Urinary bladder (tissue), 3 donors: ENCODE measurements at regions not wholly inside any gene's neighbourhood (a gene's known extent, or its start where the extent isn't known, plus 50 kb on each side); places are given as distances from the start of the nearest gene placed in this dataset.

Experiments used
- DNase-seq: peaks from one replicate; pipeline ENCODE4 v3.0.0-alpha.2; 2015; ENCODE audit errors: extremely low spot score
- H3K27ac ChIP-seq: one replicate; pipeline ENCODE4 v1.5.1; 2013; ENCODE audit warnings: low read depth, mild to moderate bottlenecking, moderate library complexity
- H3K36me3 ChIP-seq: one replicate; pipeline ENCODE4 v1.6.1; 2013; ENCODE audit warnings: mild to moderate bottlenecking, moderate library complexity; ENCODE audit not compliant: insufficient read depth
- H3K4me1 ChIP-seq: one replicate; pipeline ENCODE4 v1.6.1; 2013; ENCODE audit warnings: mild to moderate bottlenecking, moderate library complexity; ENCODE audit not compliant: insufficient read depth
- H3K4me3 ChIP-seq: one replicate; pipeline ENCODE4 v1.5.1; 2013; ENCODE audit warnings: low read depth, low read length
- whole genome bisulfite sequencing: extraction: QIAGEN DNeasy Blood & Tissue Kit; methylation state at CpG from one replicate; pipeline ENCODE4 v1.1.7; 2013; 5-methylcytosine and 5-hydroxymethylcytosine counted together
- donor health status: healthy with polysubstance abuse.
- donor health status: healthy.

DNA sequence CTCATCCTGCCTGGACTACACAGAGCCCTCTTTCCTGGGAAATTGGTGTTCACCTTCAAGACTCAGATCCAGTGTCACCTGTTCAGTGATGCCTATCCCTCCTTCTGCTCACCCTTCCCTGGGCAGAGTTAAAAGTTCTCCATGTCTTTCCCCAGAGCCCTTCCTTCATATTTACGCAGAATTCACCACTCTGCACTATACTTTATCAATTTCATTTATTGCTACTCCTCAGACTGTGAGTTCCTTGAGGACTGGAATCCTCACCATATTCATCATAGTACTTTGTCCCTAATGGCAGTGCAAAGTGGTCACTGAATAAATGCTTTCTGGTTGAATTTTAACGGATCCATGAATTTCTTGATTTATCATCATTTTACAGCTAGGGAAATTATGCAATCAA, 300.0 kb downstream of the CHRM3 start:
- no peaks in the 10 kb centered on the region for H3K36me3 ChIP-seq
- 92% methylated on average over 2 of the region's 2 CpGs for WGBS

DNA sequence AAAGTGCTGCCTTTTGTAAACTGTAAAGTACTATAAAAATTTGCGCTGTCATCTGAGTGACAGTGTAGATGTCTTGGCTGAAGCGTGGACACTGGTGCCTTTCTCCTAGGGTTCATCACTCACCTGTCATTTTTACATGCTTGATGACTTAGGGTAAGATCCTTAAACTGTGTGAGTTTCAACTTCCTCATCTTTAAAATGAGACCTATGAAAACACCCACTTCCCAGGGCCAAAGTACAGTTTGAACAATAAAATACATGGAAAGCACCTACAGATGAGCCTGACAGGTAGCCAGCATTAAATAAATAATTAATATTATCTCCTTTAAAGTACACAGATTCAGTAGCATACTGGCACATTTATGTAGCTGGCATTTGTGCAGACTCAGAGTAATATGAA, 309.9 kb downstream of the CHRM3 start:
- WGBS = 87% methylated on average over 2 of the region's 2 CpGs
- H3K4me3 ChIP-seq = no peak overlapping the region
- H3K36me3 ChIP-seq = no peaks in the 10 kb centered on the region
- no peak for DNase-seq
- H3K27ac ChIP-seq = no peak overlapping the region
- H3K4me1 ChIP-seq = no peaks in the 10 kb centered on the region

More for the DNA sequence above, 300.0 kb downstream of the CHRM3 start:
- Histone ChIP-seq H3K4me1 (no peaks in the 10 kb centered on the region), H3K4me3 (no peak overlapping the region), H3K27ac (no peak overlapping the region)
- no peak for DNase-seq

DNA sequence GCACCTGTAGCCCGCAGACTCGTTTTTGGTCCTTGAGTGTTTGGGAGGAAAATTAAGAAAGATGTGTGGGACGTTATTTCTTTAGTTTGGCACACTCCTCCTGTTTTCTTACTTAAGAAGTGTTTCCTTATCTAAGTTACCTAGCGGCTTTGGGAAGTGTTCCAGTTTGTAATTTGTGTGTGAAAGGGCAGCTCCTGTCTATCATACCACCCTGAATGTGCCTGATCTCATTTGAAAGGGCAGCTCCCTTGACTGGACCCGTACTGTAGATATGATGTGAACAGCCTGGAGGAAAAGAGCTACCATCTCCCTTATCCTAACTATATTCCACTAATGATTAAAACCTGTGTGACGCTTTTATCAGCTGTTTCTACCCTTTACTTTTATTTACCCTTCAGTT, 314.3 kb downstream of the CHRM3 start:
- Histone ChIP-seq H3K4me1 (no peaks in the 10 kb centered on the region), H3K27ac (no peak overlapping the region), H3K36me3 (no peaks in the 10 kb centered on the region), H3K4me3 (no peak overlapping the region)
- 86% methylated on average over 6 of the region's 6 CpGs for WGBS
- DNase-seq = no peak

DNA sequence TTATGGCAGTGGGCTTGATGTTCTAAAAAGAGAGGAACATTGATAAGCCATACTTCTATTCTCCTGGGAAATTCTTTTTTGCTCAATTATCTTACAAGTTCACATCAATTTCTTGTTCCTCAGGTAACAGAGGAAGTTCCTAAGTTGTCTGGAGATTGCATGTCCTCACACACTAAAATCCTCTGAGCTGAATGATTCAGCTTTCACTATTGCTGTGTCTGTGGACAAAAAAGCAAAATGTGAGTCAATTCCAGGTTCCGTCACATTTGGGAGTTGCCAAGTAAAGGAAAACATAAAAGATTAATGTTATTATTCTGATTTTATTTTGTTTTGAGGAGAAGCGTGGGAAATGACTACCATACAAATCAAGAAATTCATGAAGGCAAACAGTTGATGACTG, 316.7 kb downstream of the CHRM3 start:
- WGBS = 89% methylated on average over 2 of the region's 2 CpGs
- no peak for DNase-seq
- H3K4me3 ChIP-seq = no peak overlapping the region

DNA sequence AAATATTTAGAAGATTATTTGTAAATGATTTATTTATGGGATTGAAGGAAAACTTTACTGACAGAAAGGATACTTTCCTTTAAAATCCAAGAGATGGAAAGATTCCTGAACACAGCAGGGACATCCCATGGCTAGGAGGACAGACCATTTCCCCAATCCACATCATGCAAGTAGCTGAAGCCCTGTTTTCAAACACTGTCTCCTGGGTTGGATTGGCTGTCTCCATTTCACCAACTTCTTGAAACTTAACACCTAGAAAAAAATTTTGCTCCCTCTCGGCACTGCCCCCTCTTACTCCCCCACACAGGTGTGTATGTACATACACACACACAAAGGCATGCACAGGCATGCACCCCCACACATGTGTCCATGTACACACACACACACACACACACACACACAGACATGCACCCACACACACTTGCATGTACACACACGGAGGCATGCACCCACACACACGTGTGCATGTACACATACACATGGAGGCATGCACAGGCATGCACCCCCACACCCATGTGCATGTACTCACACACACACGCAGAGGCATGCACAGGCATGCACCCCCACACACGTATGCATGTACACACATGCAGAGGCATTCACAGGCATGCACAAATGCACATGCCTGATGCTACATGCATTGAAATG, 320.0 kb downstream of the CHRM3 start:
- no peak overlapping the region for H3K4me3 ChIP-seq
- no peaks in the 10 kb centered on the region for H3K36me3 ChIP-seq
- no peak overlapping the region for H3K27ac ChIP-seq
- no peak for DNase-seq
- WGBS = 92% methylated on average over 5 of the region's 5 CpGs
- no peaks in the 10 kb centered on the region for H3K4me1 ChIP-seq

More for the DNA sequence above, 316.7 kb downstream of the CHRM3 start:
- no peaks in the 10 kb centered on the region for H3K4me1 ChIP-seq
- no peak overlapping the region for H3K27ac ChIP-seq
- H3K36me3 ChIP-seq = no peaks in the 10 kb centered on the region

DNA sequence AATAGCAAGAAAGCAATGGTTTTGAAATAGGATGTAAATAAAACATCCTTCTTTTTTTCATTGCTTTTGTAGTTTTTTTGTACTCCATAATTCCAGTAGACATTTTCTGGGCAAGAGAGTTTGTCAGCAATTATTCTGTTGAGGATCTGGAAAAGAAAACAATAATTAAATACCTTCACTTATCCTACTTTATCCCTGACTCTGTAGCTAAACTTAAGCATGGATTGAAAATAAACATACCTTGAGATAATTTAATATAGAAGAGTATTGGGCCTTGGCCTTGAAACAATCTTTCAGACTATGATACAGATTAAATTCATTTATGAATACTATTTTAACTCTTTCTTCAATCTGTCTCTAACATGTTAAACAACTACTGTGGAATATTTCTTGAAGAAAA, 321.2 kb downstream of the CHRM3 start:
- H3K36me3 ChIP-seq = no peaks in the 10 kb centered on the region
- no peak overlapping the region for H3K4me3 ChIP-seq
- H3K27ac ChIP-seq = no peak overlapping the region
- H3K4me1 ChIP-seq = no peaks in the 10 kb centered on the region
- DNase-seq = no peak

DNA sequence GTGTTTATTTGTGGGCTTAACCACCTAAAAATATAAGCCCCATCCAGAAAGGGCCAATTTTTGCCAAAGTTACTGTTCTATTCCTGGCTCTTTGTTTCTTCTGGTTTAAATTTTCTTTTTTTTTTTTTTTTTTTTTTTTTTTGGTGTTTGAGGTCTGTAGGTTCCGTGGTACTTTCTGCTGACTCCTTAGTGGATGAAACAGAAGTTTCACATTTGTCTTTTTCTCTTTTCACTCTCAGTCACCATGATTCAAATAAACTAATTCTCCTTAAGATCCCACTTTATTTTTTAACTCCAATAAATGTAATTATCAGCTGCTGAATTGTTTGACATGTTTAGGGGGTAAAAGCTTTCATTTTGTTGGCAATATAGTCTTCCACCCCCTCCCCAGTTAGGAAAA, 322.3 kb downstream of the CHRM3 start:
- DNase-seq = no peak
- no peak overlapping the region for H3K27ac ChIP-seq
- WGBS = 94% methylated on average over 1 of the region's 1 CpG

DNA sequence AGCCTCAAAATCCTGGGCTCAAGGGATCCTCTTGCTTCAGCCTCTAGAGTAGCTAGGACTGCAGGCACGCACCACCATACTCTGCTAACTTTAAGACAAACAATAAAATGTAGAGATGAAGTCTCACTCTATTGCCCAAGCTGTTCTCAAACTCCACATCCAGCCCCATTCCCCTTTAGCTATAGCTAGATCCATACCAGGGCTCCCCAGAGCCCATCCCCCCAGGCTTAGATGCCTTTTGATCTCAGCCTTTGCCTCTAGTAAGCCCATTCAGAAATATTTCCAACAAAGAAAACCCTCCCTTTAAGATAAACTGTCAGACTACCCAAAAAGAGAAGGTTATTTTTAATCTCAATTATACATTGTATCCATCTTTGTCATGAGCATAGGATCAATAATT, 325.4 kb downstream of the CHRM3 start:
- 100% methylated on average over 1 of the region's 1 CpG for WGBS
- Histone ChIP-seq H3K36me3 (no peaks in the 10 kb centered on the region), H3K4me3 (no peak overlapping the region), H3K4me1 (no peaks in the 10 kb centered on the region), H3K27ac (no peak overlapping the region)
- no peak for DNase-seq

More for the DNA sequence above, 322.3 kb downstream of the CHRM3 start:
- H3K4me1 ChIP-seq = no peaks in the 10 kb centered on the region
- no peak overlapping the region for H3K4me3 ChIP-seq
- no peaks in the 10 kb centered on the region for H3K36me3 ChIP-seq

DNA sequence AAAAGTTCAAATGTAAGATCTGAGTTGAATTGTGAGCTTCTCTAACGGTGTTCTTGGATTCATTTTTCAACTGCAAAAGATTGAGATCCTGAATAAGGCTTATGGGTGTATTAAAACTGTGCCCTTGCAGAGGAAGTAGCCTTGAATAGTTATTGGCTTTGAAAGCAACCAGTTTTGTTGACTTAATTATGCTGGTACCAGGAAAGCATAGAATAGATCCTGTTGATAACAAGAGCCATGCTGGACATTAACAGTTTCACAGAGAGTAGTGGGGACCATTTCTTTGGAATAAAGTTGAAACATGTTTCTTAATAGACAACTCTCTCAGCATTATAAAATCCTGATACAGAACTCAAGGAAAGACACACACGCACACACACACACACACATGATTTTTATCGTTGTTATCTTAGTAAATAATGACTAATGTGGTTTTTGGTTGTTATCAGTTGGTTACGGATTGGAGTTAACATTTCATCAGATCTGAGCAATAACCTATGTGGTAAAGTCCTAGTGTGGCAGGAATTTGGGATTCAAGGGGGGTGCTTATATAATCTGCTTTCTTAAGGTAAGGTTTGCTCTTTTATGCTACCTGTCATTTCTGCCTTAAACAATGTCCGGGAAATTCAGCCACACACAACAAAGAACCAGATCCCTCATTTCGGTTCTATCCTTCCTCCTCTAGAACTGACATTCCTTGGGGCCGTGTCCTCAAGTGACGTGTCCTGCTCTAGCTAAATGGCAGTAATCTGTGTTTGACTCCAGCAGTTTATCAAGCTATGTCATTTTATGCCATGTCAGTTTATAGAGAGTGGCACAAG, 330.9 kb downstream of the CHRM3 start:
- H3K4me3 ChIP-seq = no peak overlapping the region
- H3K27ac ChIP-seq = no peak overlapping the region
- H3K4me1 ChIP-seq = no peaks in the 10 kb centered on the region
- no peaks in the 10 kb centered on the region for H3K36me3 ChIP-seq
- DNase-seq = no peak
- WGBS = 59% methylated on average over 8 of the region's 8 CpGs

DNA sequence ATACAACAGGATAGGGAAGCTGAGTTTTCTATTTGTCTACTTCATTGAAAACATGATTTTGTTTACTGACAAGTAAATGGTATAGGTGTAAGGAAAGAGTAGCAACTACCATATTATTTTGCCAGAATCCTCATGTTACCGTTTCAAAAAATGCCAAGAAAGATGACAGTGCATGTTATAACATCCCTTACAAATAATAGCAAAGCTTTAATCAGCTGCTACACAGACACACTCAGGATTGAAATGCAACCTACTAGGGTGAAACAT, 331.5 kb downstream of the CHRM3 start:
- Histone ChIP-seq H3K4me1 (no peaks in the 10 kb centered on the region), H3K4me3 (no peak overlapping the region), H3K36me3 (no peaks in the 10 kb centered on the region), H3K27ac (no peak overlapping the region)
- DNase-seq = no peak
- WGBS = 57% methylated on average over 1 of the region's 1 CpG

DNA sequence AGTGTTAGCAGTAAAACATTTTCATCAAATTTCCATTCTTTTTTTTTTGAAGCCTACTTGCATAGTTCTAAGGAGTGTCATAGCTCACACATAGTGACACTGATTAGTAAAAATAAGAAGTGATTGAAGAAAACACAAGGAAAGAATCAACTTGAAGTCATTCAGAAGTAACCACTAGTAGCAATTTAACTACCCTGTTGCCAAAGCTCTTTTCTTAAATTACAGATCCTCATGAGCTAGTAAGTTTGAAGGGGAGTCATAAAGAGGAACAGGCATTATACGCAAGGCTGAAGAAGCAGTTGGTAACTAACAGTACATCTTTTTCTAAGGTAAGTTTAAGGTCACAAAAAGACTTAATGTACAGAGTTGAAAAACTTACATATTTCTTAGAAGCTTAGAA, 332.2 kb downstream of the CHRM3 start:
- no peaks in the 10 kb centered on the region for H3K36me3 ChIP-seq

DNA sequence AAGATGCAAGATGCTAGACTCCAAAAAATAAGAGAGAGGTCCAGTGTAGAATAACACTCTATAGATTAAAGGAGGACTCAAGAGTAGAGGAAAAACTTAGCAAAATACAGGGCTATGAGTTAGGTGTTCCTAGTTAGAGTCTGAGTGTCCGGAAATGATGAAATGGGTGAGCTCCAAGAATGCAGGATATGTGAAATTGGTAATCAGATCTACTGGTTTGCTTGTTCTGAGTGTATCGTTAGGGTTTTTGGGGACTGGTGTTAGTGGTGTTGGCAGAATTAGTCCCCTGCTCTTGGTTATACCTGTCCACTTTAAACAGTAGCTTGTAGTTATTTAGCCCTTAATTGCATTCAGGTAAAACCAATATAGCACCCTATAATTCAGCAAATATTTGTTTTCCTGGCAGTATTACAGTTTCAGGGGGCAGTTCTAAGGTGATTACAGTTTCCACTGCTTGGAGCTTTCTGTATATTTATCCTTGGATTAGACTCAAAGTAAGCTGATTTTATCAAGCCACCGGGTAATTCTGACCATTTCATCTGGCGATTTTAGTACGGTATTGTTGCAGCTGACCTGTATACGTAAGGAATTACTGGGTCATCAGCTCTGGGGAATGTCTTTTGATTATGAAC, 332.7 kb downstream of the CHRM3 start:
- no peak overlapping the region for H3K27ac ChIP-seq
- H3K36me3 ChIP-seq = no peaks in the 10 kb centered on the region
- H3K4me3 ChIP-seq = no peak overlapping the region
- DNase-seq = no peak
- WGBS = 60% methylated on average over 6 of the region's 6 CpGs
- H3K4me1 ChIP-seq = no peaks in the 10 kb centered on the region

More for the DNA sequence above, 332.2 kb downstream of the CHRM3 start:
- DNase-seq = no peak
- Histone ChIP-seq H3K4me1 (no peaks in the 10 kb centered on the region), H3K4me3 (no peak overlapping the region), H3K27ac (no peak overlapping the region)
- WGBS = 89% methylated on average over 1 of the region's 1 CpG

DNA sequence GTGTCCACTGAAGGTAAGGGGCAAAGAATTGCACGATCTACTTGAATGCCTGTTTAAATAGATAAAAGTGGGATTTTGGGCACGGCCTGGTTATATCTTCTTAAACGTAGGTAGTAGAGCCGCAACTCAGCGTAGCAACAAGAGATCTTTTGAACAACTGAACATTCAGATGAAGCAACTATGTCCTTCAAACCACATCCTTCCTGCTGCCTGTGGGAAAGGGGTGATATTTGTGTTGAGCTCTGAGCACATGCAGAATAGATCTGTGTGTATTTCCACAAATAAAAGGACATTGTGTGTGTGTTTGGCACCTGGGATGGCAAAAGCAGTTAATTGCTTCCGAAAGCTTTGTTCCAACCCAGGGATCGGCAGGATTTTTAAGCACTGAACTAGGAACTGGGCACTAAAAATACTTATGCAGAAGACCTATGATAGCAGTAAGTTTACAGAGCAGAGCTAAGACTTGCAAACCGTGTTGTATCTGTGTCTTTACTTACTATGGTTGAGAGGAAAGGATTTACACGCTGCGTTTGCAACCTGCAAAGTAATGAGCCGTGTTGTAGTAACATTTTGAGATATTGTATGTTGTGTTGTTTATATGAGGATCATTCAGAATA, 333.4 kb downstream of the CHRM3 start:
- Histone ChIP-seq H3K4me1 (no peaks in the 10 kb centered on the region), H3K4me3 (no peak overlapping the region), H3K27ac (no peak overlapping the region), H3K36me3 (no peaks in the 10 kb centered on the region)
- DNase-seq = no peak
- 65% methylated on average over 11 of the region's 11 CpGs for WGBS

DNA sequence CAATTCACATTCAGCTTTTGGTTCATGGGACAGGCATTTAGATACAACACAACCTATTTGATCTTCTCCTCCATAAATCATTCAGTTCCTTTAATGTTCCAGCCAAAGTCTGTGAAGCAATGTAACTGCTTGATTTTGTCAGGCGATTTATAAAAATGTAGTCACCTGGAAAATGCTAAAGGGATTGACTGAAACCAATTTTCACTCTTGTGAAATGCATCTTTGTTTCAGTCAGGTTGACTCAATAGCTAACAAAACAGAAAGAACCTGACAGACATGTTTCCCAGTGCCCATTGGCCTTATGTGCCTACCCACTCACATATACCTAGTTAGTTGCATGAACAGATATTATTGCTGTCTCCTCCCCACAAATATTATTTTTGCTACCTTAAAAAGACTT, 335.7 kb downstream of the CHRM3 start:
- WGBS = 97% methylated on average over 1 of the region's 1 CpG
- H3K4me1 ChIP-seq = no peaks in the 10 kb centered on the region
- DNase-seq = no peak
- H3K27ac ChIP-seq = no peak overlapping the region
- H3K36me3 ChIP-seq = no peaks in the 10 kb centered on the region
- no peak overlapping the region for H3K4me3 ChIP-seq
